K562 (cell line): ENCODE measurements at regions not wholly inside any gene's neighbourhood (a gene's known extent, or its start where the extent isn't known, plus 50 kb on each side); places are given as distances from the start of the nearest gene placed in this dataset.

ENCODE experiments used
- FUS ChIP-seq: fragments of 200-400 bp; formaldehyde crosslinking; optimal IDR thresholded peaks from 2 replicates; pipeline ENCODE3; 2017; ENCODE audit warnings: low read depth, low read length
- SAP30 ChIP-seq: fragments of 200-600 bp; sonication (generic); IDR thresholded peaks from 2 replicates; pipeline ENCODE4 v1.6.1; 2012; ENCODE audit warnings: borderline replicate concordance, low read depth, mild to moderate bottlenecking, moderate library complexity, low read length, control low read depth, inconsistent platforms; ENCODE audit not compliant: insufficient read depth, poor library complexity, severe bottlenecking
- TCF7 ChIP-seq: sonication (generic); IDR thresholded peaks from 2 replicates; pipeline ENCODE4 v1.6.1; 2016; ENCODE audit warnings: antibody characterized with exemption, borderline replicate concordance

GRCh38 chr9:11708899-11709298, 984.3 kb upstream of the TYRP1 start:
- no peak for TF ChIP-seq TCF7
- no peak for TF ChIP-seq FUS
- TF ChIP-seq SAP30: no peak
